AG04449 (cell line): ENCODE measurements at regions not wholly inside any gene's neighbourhood (a gene's known extent, or its start where the extent isn't known, plus 50 kb on each side); places are given as distances from the start of the nearest gene placed in this dataset.

Experiments used
- CTCF ChIA-PET: fragments of 350-600 bp; formaldehyde crosslinking; extraction: SDS; loops from one replicate; lab custom pipeline; 2021; ENCODE audit warnings: antibody characterized with exemption; lab: Yijun Ruan, JAX
- POLR2A ChIA-PET: fragments of 400-600, 350-600 bp; formaldehyde crosslinking; extraction: SDS; loops from one replicate; lab custom pipeline; 2020; ENCODE audit warnings: antibody characterized with exemption, inconsistent platforms; lab: Yijun Ruan, JAX
- DNase-seq: peaks from one replicate; pipeline ENCODE4 v3.0.0-alpha.2; 2010; ENCODE audit warnings: low read depth, low spot score
- H3K4me3 ChIP-seq: 2 replicates; pipeline ENCODE4 v1.5.1; 2011; ENCODE audit warnings: low read depth, mild to moderate bottlenecking, control low read depth, low read length
- TF ChIP-seq, protein P1 (sequence below): IDR thresholded peaks from one replicate; pipeline ENCODE4 v1.5.1; 2011; ENCODE audit warnings: mild to moderate bottlenecking, moderate library complexity, low read length, control low read depth, inconsistent platforms; ENCODE audit not compliant: insufficient read depth; ENCODE audit errors: missing control alignments

DNA sequence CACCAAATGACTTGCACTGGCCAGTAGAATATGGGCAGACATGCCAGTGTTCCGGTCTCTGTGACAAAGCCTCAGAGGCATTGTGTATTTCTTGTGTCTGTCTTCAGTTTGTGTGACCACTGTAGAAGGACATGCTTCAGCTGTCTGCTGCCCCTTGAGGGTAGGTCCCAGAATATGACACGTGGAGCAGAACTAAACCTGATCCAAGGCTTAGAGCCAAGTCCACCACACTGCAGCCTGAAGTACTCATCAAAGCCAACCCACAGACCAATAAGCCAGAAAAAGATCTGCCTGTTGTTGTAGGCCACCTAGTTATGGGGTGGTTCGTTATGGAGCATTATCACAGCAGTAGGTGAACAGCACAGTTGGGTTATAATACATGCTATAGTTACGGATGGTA, 468.9 kb downstream of the PSAT1 start:
- no peak overlapping the region for H3K4me3 ChIP-seq
- CTCF ChIA-PET = no interaction called here
- TF ChIP-seq, protein P1, sequence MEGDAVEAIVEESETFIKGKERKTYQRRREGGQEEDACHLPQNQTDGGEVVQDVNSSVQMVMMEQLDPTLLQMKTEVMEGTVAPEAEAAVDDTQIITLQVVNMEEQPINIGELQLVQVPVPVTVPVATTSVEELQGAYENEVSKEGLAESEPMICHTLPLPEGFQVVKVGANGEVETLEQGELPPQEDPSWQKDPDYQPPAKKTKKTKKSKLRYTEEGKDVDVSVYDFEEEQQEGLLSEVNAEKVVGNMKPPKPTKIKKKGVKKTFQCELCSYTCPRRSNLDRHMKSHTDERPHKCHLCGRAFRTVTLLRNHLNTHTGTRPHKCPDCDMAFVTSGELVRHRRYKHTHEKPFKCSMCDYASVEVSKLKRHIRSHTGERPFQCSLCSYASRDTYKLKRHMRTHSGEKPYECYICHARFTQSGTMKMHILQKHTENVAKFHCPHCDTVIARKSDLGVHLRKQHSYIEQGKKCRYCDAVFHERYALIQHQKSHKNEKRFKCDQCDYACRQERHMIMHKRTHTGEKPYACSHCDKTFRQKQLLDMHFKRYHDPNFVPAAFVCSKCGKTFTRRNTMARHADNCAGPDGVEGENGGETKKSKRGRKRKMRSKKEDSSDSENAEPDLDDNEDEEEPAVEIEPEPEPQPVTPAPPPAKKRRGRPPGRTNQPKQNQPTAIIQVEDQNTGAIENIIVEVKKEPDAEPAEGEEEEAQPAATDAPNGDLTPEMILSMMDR = no peak
- no peak for DNase-seq
- POLR2A ChIA-PET = no interaction called here

DNA sequence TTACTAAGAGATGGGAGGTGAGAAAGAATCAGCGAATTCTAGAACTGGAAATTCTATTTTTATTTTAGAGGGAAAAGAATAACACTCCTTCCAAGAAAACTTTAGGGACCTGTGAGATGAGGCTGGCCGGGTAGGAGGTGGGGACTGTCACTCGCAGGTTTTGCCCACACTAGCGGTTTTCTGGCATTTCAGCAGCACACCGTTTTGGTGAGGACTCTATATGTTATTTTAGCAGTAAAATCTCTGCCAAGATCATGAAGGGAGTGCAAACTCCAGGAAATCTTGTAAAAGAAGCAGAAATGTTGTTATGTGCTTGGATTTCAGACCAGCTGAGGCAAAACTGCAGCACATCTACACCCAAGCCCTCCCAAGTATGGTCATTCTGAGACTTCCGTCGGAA, 470.6 kb downstream of the PSAT1 start:
- H3K4me3 ChIP-seq = no peak overlapping the region
- CTCF ChIA-PET = no interaction called here
- POLR2A ChIA-PET = no interaction called here
- no peak for DNase-seq
- TF ChIP-seq, protein P1 = no peak

DNA sequence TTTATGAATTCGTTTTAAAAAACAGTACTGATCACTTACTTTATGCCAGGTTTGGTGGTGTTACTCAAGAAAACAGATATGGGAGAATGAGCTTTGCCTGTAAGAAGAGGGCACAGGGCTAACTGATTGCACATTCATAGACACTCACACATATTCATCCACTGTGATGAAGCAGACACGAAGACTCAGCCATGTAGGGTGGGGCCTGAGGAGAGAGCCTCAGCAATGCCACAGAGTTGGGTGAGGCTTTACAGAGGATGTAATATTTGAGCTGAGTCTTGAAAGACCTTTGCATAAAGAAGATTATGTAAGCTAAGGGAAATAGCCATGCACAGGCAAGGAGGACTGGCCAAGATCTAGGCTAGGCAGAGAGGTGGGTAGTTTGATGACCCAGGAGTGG, 472.8 kb downstream of the PSAT1 start:
- TF ChIP-seq, protein P1 = no peak
- POLR2A ChIA-PET = no interaction called here
- DNase-seq = no peak
- CTCF ChIA-PET = interaction anchor here (1.3 kb wide), 1 partner anchor 16 kb away, joined by 4 read pairs; no protein-coding TSS in a partner anchor
- H3K4me3 ChIP-seq = no peak overlapping the region

DNA sequence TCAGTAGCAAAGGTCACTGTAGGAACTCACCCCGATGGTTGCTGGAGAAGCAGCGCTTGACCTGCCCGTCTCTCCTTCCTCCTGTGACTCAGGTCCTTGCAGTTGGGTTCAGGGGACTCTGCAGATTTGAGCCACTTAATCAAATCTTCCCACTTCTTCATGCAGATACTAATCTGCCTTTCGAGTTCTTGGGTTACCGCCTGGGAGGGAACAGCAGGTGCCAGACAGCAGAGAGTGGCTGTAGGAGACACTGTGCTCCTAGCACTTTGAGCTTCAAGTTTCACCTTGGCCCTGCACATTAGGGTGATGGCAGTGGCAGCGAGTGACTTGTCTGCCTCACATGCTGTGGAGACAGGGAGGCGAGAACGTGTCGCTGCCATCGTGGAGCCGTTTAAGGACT, 478.3 kb downstream of the PSAT1 start:
- POLR2A ChIA-PET = no interaction called here
- TF ChIP-seq, protein P1 = no peak
- DNase-seq = no peak
- CTCF ChIA-PET = no interaction called here
- no peak overlapping the region for H3K4me3 ChIP-seq

DNA sequence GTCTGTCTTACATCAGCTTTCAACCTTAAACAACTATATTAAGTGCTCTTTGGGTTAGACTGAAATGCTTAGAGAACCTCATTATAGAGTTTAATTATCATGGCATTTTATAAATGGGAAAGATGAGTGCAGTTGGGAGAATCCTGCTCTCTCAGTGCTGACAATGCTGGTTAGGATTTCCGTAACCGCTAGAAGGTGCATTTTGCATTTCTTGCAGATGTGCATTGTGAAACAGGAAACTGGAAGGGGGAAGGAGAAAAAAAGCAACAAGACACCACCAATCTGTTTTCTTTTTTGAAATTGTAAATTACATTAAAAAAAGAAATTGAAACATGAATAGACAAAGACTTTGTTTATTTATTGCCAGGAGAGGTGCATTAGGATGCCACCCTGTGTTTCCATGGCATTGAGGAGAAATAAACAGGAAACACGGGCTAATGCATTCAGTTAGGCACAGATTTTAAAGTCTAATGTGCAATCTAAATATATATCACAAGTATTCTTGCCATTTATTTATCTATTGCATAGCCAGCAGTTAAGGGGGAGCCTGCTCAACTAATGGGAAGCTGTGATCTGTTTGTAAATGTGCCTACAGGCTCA, 478.9 kb downstream of the PSAT1 start:
- TF ChIP-seq, protein P1 = no peak
- H3K4me3 ChIP-seq = no peak overlapping the region
- DNase-seq = no peak
- POLR2A ChIA-PET = no interaction called here
- CTCF ChIA-PET = interaction anchor here (0.9 kb wide), 1 partner anchor 57 kb away, joined by 3 read pairs; no protein-coding TSS in a partner anchor

DNA sequence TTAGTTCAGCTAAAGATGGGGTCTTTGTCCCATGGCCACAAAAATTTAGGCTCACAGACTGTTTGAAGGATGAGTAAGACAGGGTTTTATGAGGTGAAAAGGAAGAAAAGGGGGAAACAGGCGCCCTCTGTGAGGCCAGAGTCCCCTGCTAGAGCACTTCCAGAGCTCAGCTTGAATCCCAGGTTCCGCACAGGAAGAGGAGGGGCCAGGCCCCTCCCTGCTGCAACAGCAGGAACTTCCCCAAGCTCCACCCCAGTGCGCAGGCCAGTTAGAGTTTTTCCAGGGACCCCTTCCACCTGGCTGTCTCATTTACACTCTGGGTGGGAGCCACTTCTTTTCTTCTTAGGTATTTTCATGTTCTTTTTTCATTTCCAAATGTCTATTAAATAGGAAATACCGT, 480.8 kb downstream of the PSAT1 start:
- ChIA-PET CTCF (interaction anchor here (0.7 to 1.4 kb wide), 2 partner anchors 9 to 17 kb away, joined by 3 read pairs; no protein-coding TSS in a partner anchor), POLR2A (no interaction called here)
- TF ChIP-seq, protein P1 = no peak

More for the DNA sequence above, 480.8 kb downstream of the PSAT1 start:
- no peak overlapping the region for H3K4me3 ChIP-seq
- DNase-seq = no peak
